Fibroblast of lung (primary cell): ENCODE measurements at regions not wholly inside any gene's neighbourhood (a gene's known extent, or its start where the extent isn't known, plus 50 kb on each side); places are given as distances from the start of the nearest gene placed in this dataset.
A peak's percentile ranks its signal among the peaks of the same experiment; 100 is the strongest.

Experiments used
- DNase-seq, 2 donors: peaks; one replicate each; pipeline versions ENCODE4 v3.0.0 to v3.0.0-alpha.2; 2010; ENCODE audit warnings: low read depth in 2 of 2
- H2AFZ ChIP-seq: 2 replicates; pipeline ENCODE4 v1.5.1; 2012; ENCODE audit warnings: low read length, control low read depth, inconsistent platforms
- H3K27ac ChIP-seq: 2 replicates; pipeline ENCODE4 v1.5.1; 2011; ENCODE audit warnings: low read length, control low read depth; ENCODE audit not compliant: insufficient read depth
- H3K27me3 ChIP-seq: 2 replicates; pipeline ENCODE4 v1.5.1; 2011; ENCODE audit warnings: mild to moderate bottlenecking, low read length; ENCODE audit not compliant: control insufficient read depth, insufficient read depth
- H3K36me3 ChIP-seq: 2 replicates; pipeline ENCODE4 v1.5.1; 2011; ENCODE audit warnings: low read length; ENCODE audit not compliant: control insufficient read depth, insufficient read depth
- H3K4me1 ChIP-seq: 2 replicates; pipeline ENCODE4 v1.5.1; 2011; ENCODE audit warnings: low read length; ENCODE audit not compliant: control insufficient read depth, insufficient read depth; ENCODE audit errors: extremely low read depth
- H3K4me2 ChIP-seq: 2 replicates; pipeline ENCODE4 v1.5.1; 2011; ENCODE audit warnings: low read length, control low read depth; ENCODE audit not compliant: insufficient read depth; ENCODE audit errors: extremely low read depth
- H3K4me3 ChIP-seq, 4 experiments: fragments of 200-600 bp in 1 of 4; sonication (generic) in 1 of 4; replicated peaks in 1 of 4; 2 replicates each; pipeline ENCODE4 v1.5.1; 2011 to 2016; ENCODE audit warnings: low read length in 4 of 4, low read depth in 3 of 4, mild to moderate bottlenecking in 3 of 4, control low read depth in 2 of 4, inconsistent platforms in 1 of 4, mixed read lengths in 1 of 4; ENCODE audit not compliant: insufficient read depth in 1 of 4; ENCODE audit errors: control extremely low read depth in 1 of 4
- H3K79me2 ChIP-seq: 2 replicates; pipeline ENCODE4 v1.5.1; 2012; ENCODE audit warnings: mild to moderate bottlenecking, low read length, inconsistent platforms; ENCODE audit not compliant: control insufficient read depth, insufficient read depth
- H3K9ac ChIP-seq: 2 replicates; pipeline ENCODE4 v1.5.1; 2011; ENCODE audit warnings: mild to moderate bottlenecking, low read length, control low read depth; ENCODE audit not compliant: insufficient read depth
- H3K9me3 ChIP-seq: 2 replicates; pipeline ENCODE4 v1.5.1; 2012; ENCODE audit warnings: low read depth, low read length; ENCODE audit not compliant: control insufficient read depth, insufficient read depth
- H4K20me1 ChIP-seq: 2 replicates; pipeline ENCODE4 v1.5.1; 2011; ENCODE audit warnings: low read length; ENCODE audit not compliant: control insufficient read depth, insufficient read depth; ENCODE audit errors: extremely low read depth
- EZH2 ChIP-seq: IDR thresholded peaks from 2 replicates; pipeline ENCODE4 v1.5.1; 2012; ENCODE audit warnings: low read length, control low read depth, mild to moderate bottlenecking; ENCODE audit errors: missing control alignments
- TF ChIP-seq, protein P1 (sequence below), 2 donors: IDR thresholded peaks in 1 of 2; conservative IDR thresholded peaks in 1 of 2; 1 replicate in 1 of 2; 2 replicates in 1 of 2; pipeline ENCODE4 v1.5.1; 2011 to 2012; ENCODE audit warnings: low read length in 2 of 2, control low read depth in 1 of 2, inconsistent platforms in 1 of 2, low read depth in 1 of 2, mild to moderate bottlenecking in 1 of 2

DNA sequence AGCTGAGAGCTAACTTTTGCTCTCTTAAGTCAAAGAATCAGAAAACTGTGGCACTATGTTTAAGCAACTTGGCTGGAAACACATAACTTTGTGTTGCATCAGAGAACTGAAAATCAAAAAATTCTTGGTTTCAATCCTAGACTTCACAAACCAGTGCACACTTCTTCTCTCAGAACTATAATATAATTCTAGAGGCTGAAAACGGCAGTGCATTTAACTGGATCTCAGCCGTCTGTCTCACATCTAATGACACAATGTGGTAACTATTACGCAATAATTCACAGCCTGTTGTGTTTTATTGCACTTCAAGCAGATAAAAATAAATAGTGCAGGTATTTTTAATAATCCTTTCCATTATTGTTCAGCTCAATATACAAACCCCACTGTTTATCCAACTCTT is 260.6 kb upstream of the DIAPH2 start:
- Histone ChIP-seq H3K27me3 (no peaks in the 10 kb centered on the region), H3K9me3 (no peaks in the 10 kb centered on the region), H3K36me3 (no peaks in the 10 kb centered on the region), H3K4me2 (no peak overlapping the region), H3K4me1 (no peaks in the 10 kb centered on the region), H4K20me1 (no peaks in the 10 kb centered on the region), H3K4me3 (no peak overlapping the region), H3K9ac (no peak overlapping the region), H3K27ac (no peak overlapping the region), H2AFZ (no peak overlapping the region), H3K79me2 (no peaks in the 10 kb centered on the region)
- TF ChIP-seq, protein P1, sequence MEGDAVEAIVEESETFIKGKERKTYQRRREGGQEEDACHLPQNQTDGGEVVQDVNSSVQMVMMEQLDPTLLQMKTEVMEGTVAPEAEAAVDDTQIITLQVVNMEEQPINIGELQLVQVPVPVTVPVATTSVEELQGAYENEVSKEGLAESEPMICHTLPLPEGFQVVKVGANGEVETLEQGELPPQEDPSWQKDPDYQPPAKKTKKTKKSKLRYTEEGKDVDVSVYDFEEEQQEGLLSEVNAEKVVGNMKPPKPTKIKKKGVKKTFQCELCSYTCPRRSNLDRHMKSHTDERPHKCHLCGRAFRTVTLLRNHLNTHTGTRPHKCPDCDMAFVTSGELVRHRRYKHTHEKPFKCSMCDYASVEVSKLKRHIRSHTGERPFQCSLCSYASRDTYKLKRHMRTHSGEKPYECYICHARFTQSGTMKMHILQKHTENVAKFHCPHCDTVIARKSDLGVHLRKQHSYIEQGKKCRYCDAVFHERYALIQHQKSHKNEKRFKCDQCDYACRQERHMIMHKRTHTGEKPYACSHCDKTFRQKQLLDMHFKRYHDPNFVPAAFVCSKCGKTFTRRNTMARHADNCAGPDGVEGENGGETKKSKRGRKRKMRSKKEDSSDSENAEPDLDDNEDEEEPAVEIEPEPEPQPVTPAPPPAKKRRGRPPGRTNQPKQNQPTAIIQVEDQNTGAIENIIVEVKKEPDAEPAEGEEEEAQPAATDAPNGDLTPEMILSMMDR (conservative IDR thresholded peaks at IDR 0.05 in 1 of 2, IDR thresholded peaks at IDR 0.05 in 1 of 2; ENCODE audit: low read depth in 1 of 2, low read length in 2 of 2) = no peak
- no peak for TF ChIP-seq EZH2
- DNase-seq = peak in 1 of 2 donors; percentile 53

DNA sequence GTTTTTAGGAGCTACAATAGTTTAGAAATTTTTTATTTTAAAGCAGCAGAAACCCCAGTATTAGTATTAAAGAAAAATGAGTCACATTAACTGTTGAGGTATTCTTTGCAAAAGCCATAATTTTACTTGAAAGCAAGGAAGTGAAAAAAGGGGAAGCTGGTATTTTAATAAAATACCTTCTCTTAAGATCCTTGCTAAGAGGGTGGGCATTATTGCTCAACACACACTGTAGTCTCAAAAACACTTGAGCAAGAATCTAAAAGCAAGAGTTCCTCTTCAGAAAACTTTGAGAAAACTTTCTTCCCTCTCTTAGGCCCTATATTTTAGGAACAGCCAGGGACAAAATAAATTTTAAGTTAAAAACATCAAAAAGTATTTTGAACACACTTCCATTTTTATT is 259.4 kb upstream of the DIAPH2 start:
- no peak for DNase-seq
- no peaks in the 10 kb centered on the region for H3K36me3 ChIP-seq
- H4K20me1 ChIP-seq = no peaks in the 10 kb centered on the region

DNA sequence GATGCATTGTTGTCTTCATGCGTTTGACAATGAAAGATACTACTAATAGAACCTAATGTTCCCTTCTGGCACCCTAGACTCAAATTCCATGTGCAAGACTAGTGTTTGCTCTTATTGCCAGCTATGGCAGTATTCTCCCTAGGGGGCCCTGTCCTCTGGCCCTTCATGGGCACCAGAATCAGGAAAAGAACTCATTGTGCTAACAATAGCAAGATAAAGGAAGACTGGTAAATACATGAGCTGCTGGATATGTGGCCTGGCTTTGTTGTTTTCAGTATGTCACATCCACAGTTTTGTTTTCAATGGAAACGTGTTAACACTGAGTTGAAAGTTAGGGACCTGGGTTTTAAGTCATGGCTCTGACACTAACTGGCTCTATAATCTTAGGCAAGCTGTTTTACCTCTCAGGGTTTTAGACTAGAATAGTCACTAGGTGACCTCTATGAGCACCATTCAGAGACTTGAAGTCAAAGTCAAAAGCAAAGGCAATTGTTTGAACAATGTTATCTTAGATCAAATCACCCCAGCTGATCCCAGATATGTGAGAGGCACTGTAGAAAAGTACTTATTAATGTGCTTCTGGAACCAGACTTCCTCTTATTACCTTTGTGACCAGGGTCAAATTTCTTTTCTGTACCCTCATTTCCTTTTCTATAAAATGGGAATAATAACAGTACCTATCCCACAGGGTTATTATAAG is 253.7 kb upstream of the DIAPH2 start:
- H3K27me3 ChIP-seq = no peaks in the 10 kb centered on the region
- peaks cover 4% of the 10 kb centered on the region for H3K4me1 ChIP-seq
- no peaks in the 10 kb centered on the region for H3K9me3 ChIP-seq
- no peak overlapping the region for H3K4me2 ChIP-seq
- no peaks in the 10 kb centered on the region for H3K79me2 ChIP-seq
- H2AFZ ChIP-seq = no peak overlapping the region
- no peaks in the 10 kb centered on the region for H3K36me3 ChIP-seq
- DNase-seq = no peak
- H3K4me3 ChIP-seq = no peak overlapping the region
- no peak overlapping the region for H3K9ac ChIP-seq
- H4K20me1 ChIP-seq = no peaks in the 10 kb centered on the region
- H3K27ac ChIP-seq = no peak overlapping the region
- TF ChIP-seq, protein P1 (conservative IDR thresholded peaks at IDR 0.05 in 1 of 2, IDR thresholded peaks at IDR 0.05 in 1 of 2; ENCODE audit: low read depth in 1 of 2, low read length in 2 of 2) = no peak
- no peak for TF ChIP-seq EZH2

More for the DNA sequence above, 259.4 kb upstream of the DIAPH2 start:
- Histone ChIP-seq H3K4me1 (no peaks in the 10 kb centered on the region), H3K9ac (no peak overlapping the region), H3K4me3 (no peak overlapping the region), H3K4me2 (no peak overlapping the region), H3K9me3 (no peaks in the 10 kb centered on the region), H3K27me3 (no peaks in the 10 kb centered on the region), H2AFZ (no peak overlapping the region), H3K27ac (no peak overlapping the region), H3K79me2 (no peaks in the 10 kb centered on the region)
- TF ChIP-seq EZH2 = no peak
- TF ChIP-seq, protein P1 (conservative IDR thresholded peaks at IDR 0.05 in 1 of 2, IDR thresholded peaks at IDR 0.05 in 1 of 2; ENCODE audit: low read depth in 1 of 2, low read length in 2 of 2) = no peak
